ENCODE measurements at regions not wholly inside any gene's neighbourhood (a gene's known extent, or its start where the extent isn't known, plus 50 kb on each side); places are given as distances from the start of the nearest gene placed in this dataset.

GRCh38 chr11:70028147-70028855 lies 49.8 kb upstream of the ANO1 start:
- DNase-seq (ENCODE audit: low spot score), result no peak

All from putamen (tissue), 1 donor.